ENCODE measurements at regions not wholly inside any gene's neighbourhood (a gene's known extent, or its start where the extent isn't known, plus 50 kb on each side); places are given as distances from the start of the nearest gene placed in this dataset.

- Histone ChIP-seq H3K27ac (no peak overlapping the region), H3K4me3 (no peak overlapping the region), H3K27me3 (no peaks in the 10 kb centered on the region), H3K9me3 (no peaks in the 10 kb centered on the region), H3K36me3 (no peaks in the 10 kb centered on the region), H3K4me1 (no peaks in the 10 kb centered on the region)
- no peak for TF ChIP-seq POLR2A (IDR thresholded peaks at IDR 0.05)
- TF ChIP-seq CTCF (IDR thresholded peaks at IDR 0.05): no peak
- DNase-seq: no peak
Measured at GRCh38 chr18:7319161-7319560, 88.3 kb downstream of the LRRC30 start.

- Histone ChIP-seq H3K36me3 (no peaks in the 10 kb centered on the region), H3K9me3 (no peaks in the 10 kb centered on the region), H3K27me3 (no peaks in the 10 kb centered on the region), H3K4me1 (no peaks in the 10 kb centered on the region), H3K27ac (no peak overlapping the region), H3K4me3 (no peak overlapping the region)
- DNase-seq: no peak
- TF ChIP-seq POLR2A (IDR thresholded peaks at IDR 0.05): no peak
- no peak for TF ChIP-seq CTCF (IDR thresholded peaks at IDR 0.05)
Measured at GRCh38 chr18:7321831-7322230, 90.9 kb downstream of the LRRC30 start.

- H3K4me3 ChIP-seq: no peak overlapping the region
- H3K27me3 ChIP-seq: no peaks in the 10 kb centered on the region
- H3K9me3 ChIP-seq: no peaks in the 10 kb centered on the region
- no peaks in the 10 kb centered on the region for H3K4me1 ChIP-seq
- H3K27ac ChIP-seq: no peak overlapping the region
- DNase-seq: no peak
- H3K36me3 ChIP-seq: no peaks in the 10 kb centered on the region
- no peak for TF ChIP-seq CTCF (IDR thresholded peaks at IDR 0.05)
- TF ChIP-seq POLR2A (IDR thresholded peaks at IDR 0.05): no peak
Measured at GRCh38 chr18:7322817-7323485, 92.1 kb downstream of the LRRC30 start.

GRCh38 chr18:7325126-7325430 is 94.2 kb downstream of the LRRC30 start:
- Histone ChIP-seq H3K4me1 (no peaks in the 10 kb centered on the region), H3K4me3 (no peak overlapping the region), H3K36me3 (no peaks in the 10 kb centered on the region), H3K9me3 (no peaks in the 10 kb centered on the region), H3K27me3 (no peaks in the 10 kb centered on the region), H3K27ac (no peak overlapping the region)
- no peak for DNase-seq
- TF ChIP-seq POLR2A (IDR thresholded peaks at IDR 0.05) (no peak), CTCF (IDR thresholded peaks at IDR 0.05) (no peak)

GRCh38 chr18:7329016-7329415 is 98.1 kb downstream of the LRRC30 start:
- H3K4me1 ChIP-seq: no peaks in the 10 kb centered on the region
- H3K4me3 ChIP-seq: no peak overlapping the region
- no peaks in the 10 kb centered on the region for H3K27me3 ChIP-seq
- no peak for DNase-seq
- no peaks in the 10 kb centered on the region for H3K9me3 ChIP-seq
- H3K36me3 ChIP-seq: no peaks in the 10 kb centered on the region
- no peak overlapping the region for H3K27ac ChIP-seq
- no peak for TF ChIP-seq CTCF (IDR thresholded peaks at IDR 0.05)
- no peak for TF ChIP-seq POLR2A (IDR thresholded peaks at IDR 0.05)

- H3K4me3 ChIP-seq: no peak overlapping the region
- H3K9me3 ChIP-seq: no peaks in the 10 kb centered on the region
- H3K27me3 ChIP-seq: no peaks in the 10 kb centered on the region
- no peaks in the 10 kb centered on the region for H3K36me3 ChIP-seq
- no peaks in the 10 kb centered on the region for H3K4me1 ChIP-seq
- no peak for DNase-seq
- H3K27ac ChIP-seq: no peak overlapping the region
- TF ChIP-seq POLR2A (IDR thresholded peaks at IDR 0.05) (no peak), CTCF (IDR thresholded peaks at IDR 0.05) (no peak)
Measured at GRCh38 chr18:7332452-7332851, 101.6 kb downstream of the LRRC30 start.

Data from Peyer's patch (tissue), 4 donors.